IMR-90 (cell line): ENCODE measurements at regions not wholly inside any gene's neighbourhood (a gene's known extent, or its start where the extent isn't known, plus 50 kb on each side); places are given as distances from the start of the nearest gene placed in this dataset.

ENCODE experiments used
- ATAC-seq: fragments of 200-7000 bp; cut with Tn5 transposase; 2 replicates; pipeline ENCODE4 v1.9.1; 2020; ENCODE audit warnings: low read depth, mild to moderate bottlenecking, moderate library complexity
- BruUV-seq: library from RNA; stranded (reverse); fragments of 400-500 nt; replicated peaks from 2 replicates; lab custom pipeline; 2021; lab: Mats Ljungman, UMichigan
- CTCF ChIA-PET: fragments of 300-600 bp; formaldehyde crosslinking; extraction: SDS; loops from one replicate; lab custom pipeline; 2021; ENCODE audit warnings: antibody characterized with exemption; lab: Yijun Ruan, JAX
- POLR2A ChIA-PET: fragments of 300-600 bp; sonication (Branson Sonifier 250); formaldehyde crosslinking; loops from one replicate; lab custom pipeline; 2022; ENCODE audit warnings: antibody characterized with exemption; ENCODE audit not compliant: unreplicated experiment; lab: Charles Lee
- DNase-seq: peaks from one replicate; pipeline ENCODE4 v3.0.0; 2013
- H2AFZ ChIP-seq: replicated peaks from 2 replicates; pipeline ENCODE3; 2013; ENCODE audit warnings: low read length, mild to moderate bottlenecking; ENCODE audit not compliant: poor library complexity
- H2AK5ac ChIP-seq: 2 replicates; pipeline ENCODE4 v1.6.1; 2013; ENCODE audit warnings: low read depth, low read length, inconsistent platforms
- H2AK9ac ChIP-seq: replicated peaks from 2 replicates; pipeline ENCODE3; 2013; ENCODE audit warnings: mild to moderate bottlenecking, low read depth, low read length, moderate library complexity; ENCODE audit not compliant: poor library complexity
- H2BK120ac ChIP-seq: 2 replicates; pipeline ENCODE4 v1.6.1; 2013; ENCODE audit warnings: low read depth, low read length, inconsistent platforms
- H2BK15ac ChIP-seq: 3 replicates; pipeline ENCODE4 v1.6.1; 2013; ENCODE audit warnings: low read depth, low read length, inconsistent platforms
- H2BK20ac ChIP-seq: 2 replicates; pipeline ENCODE4 v1.6.1; 2013; ENCODE audit warnings: low read depth, mild to moderate bottlenecking, inconsistent platforms, low read length, moderate library complexity
- H2BK5ac ChIP-seq: 2 replicates; pipeline ENCODE4 v1.6.1; 2013; ENCODE audit warnings: mild to moderate bottlenecking, low read depth, low read length, inconsistent platforms; ENCODE audit not compliant: poor library complexity, severe bottlenecking
- H3K14ac ChIP-seq: replicated peaks from 2 replicates; pipeline ENCODE4 v1.6.1; 2013; ENCODE audit warnings: low read depth, low read length, inconsistent platforms
- H3K18ac ChIP-seq: 2 replicates; pipeline ENCODE4 v1.6.1; 2013; ENCODE audit warnings: low read depth, low read length, control low read depth
- H3K23ac ChIP-seq: 2 replicates; pipeline ENCODE4 v1.6.1; 2013; ENCODE audit warnings: low read depth, low read length, inconsistent platforms
- H3K27ac ChIP-seq: 2 replicates; pipeline ENCODE4 v1.5.1; 2013; ENCODE audit warnings: mild to moderate bottlenecking, control low read depth, low read length; ENCODE audit not compliant: insufficient read depth
- H3K27me3 ChIP-seq: 2 replicates; pipeline ENCODE4 v1.6.1; 2013; ENCODE audit warnings: low read length; ENCODE audit not compliant: control insufficient read depth, insufficient read depth
- H3K36me3 ChIP-seq: 2 replicates; pipeline ENCODE4 v1.6.1; 2013; ENCODE audit warnings: low read length, mixed read lengths; ENCODE audit not compliant: control insufficient read depth, insufficient read depth
- H3K4ac ChIP-seq: 2 replicates; pipeline ENCODE4 v1.6.1; 2013; ENCODE audit warnings: low read depth, low read length, inconsistent platforms
- H3K4me1 ChIP-seq: 2 replicates; pipeline ENCODE4 v1.6.1; 2013; ENCODE audit warnings: low read length, mixed read lengths; ENCODE audit not compliant: control insufficient read depth, insufficient read depth
- H3K4me2 ChIP-seq: 2 replicates; pipeline ENCODE4 v1.6.1; 2013; ENCODE audit warnings: low read depth, mild to moderate bottlenecking, control low read depth, low read length, moderate library complexity
- H3K4me3 ChIP-seq: 2 replicates; pipeline ENCODE4 v1.5.1; 2013; ENCODE audit warnings: low read depth, mild to moderate bottlenecking, control low read depth, low read length, moderate library complexity; ENCODE audit not compliant: insufficient read depth
- H3K56ac ChIP-seq: 2 replicates; pipeline ENCODE4 v1.6.1; 2013; ENCODE audit warnings: low read length, inconsistent platforms; ENCODE audit not compliant: insufficient read depth; ENCODE audit errors: extremely low read depth
- H3K79me1 ChIP-seq, 2 experiments: 2 replicates each; pipeline ENCODE4 v1.6.1; 2013; ENCODE audit warnings: low read length in 2 of 2, inconsistent platforms in 1 of 2, low read depth in 1 of 2
- H3K9ac ChIP-seq: 2 replicates; pipeline ENCODE4 v1.6.1; 2013; ENCODE audit warnings: low read depth, low read length, control low read depth
- H3K9me1 ChIP-seq: 2 replicates; pipeline ENCODE4 v1.6.1; 2013; ENCODE audit warnings: low read length, inconsistent platforms; ENCODE audit not compliant: insufficient read depth
- H3K9me3 ChIP-seq: 2 replicates; pipeline ENCODE4 v1.6.1; 2013; ENCODE audit warnings: low read length; ENCODE audit not compliant: control insufficient read depth, insufficient read depth
- H4K20me1 ChIP-seq: 2 replicates; pipeline ENCODE4 v1.6.1; 2013; ENCODE audit warnings: low read length, inconsistent platforms; ENCODE audit not compliant: insufficient read depth
- H4K5ac ChIP-seq: 2 replicates; pipeline ENCODE4 v1.6.1; 2013; ENCODE audit warnings: mild to moderate bottlenecking, low read depth, low read length, control low read depth
- H4K8ac ChIP-seq, 2 experiments: 2 replicates each; pipeline ENCODE4 v1.6.1; 2013; ENCODE audit warnings: low read depth in 2 of 2, low read length in 2 of 2, control low read depth in 1 of 2, inconsistent platforms in 1 of 2
- H4K91ac ChIP-seq: 2 replicates; pipeline ENCODE4 v1.6.1; 2013; ENCODE audit warnings: low read depth, low read length, inconsistent platforms; ENCODE audit not compliant: insufficient read depth
- BHLHE40 ChIP-seq: fragments of 150-350 bp; IDR thresholded peaks from 2 replicates; pipeline ENCODE4 v1.6.1; 2016; ENCODE audit warnings: mild to moderate bottlenecking, low read depth, low read length
- CEBPB ChIP-seq: IDR thresholded peaks from 2 replicates; pipeline ENCODE4 v1.6.1; 2012; ENCODE audit warnings: low read depth, low read length, improper control_type of control experiment
- CHD1 ChIP-seq: IDR thresholded peaks from 2 replicates; pipeline ENCODE4 v1.6.1; 2012; ENCODE audit warnings: low read depth, low read length, improper control_type of control experiment
- CTCF ChIP-seq: conservative IDR thresholded peaks from 2 replicates; pipeline ENCODE4 v1.5.1; 2012; ENCODE audit warnings: mild to moderate bottlenecking, low read depth, low read length, improper control_type of control experiment
- ELK1 ChIP-seq: fragments of 150-350 bp; IDR thresholded peaks from 2 replicates; pipeline ENCODE4 v1.6.1; 2016; ENCODE audit warnings: low read depth, mild to moderate bottlenecking, low read length, moderate library complexity, borderline replicate concordance
- FOS ChIP-seq: fragments of 150-350 bp; IDR thresholded peaks from 2 replicates; pipeline ENCODE4 v1.6.1; 2016; ENCODE audit warnings: low read depth, low read length
- MAZ ChIP-seq: IDR thresholded peaks from 2 replicates; pipeline ENCODE4 v1.6.1; 2012; ENCODE audit warnings: low read depth, mild to moderate bottlenecking, low read length, improper control_type of control experiment, moderate library complexity, borderline replicate concordance
- MXI1 ChIP-seq: IDR thresholded peaks from 2 replicates; pipeline ENCODE4 v1.6.1; 2012; ENCODE audit warnings: low read depth, mild to moderate bottlenecking, low read length, moderate library complexity, borderline replicate concordance
- NFE2L2 ChIP-seq: fragments of 150-350 bp; IDR thresholded peaks from 2 replicates; pipeline ENCODE4 v1.6.1; 2016; ENCODE audit warnings: low read depth, mild to moderate bottlenecking, low read length
- RAD21 ChIP-seq: IDR thresholded peaks from 2 replicates; pipeline ENCODE4 v1.6.1; 2012; ENCODE audit warnings: low read length, improper control_type of control experiment
- RCOR1 ChIP-seq: IDR thresholded peaks from 2 replicates; pipeline ENCODE4 v1.6.1; 2012; ENCODE audit warnings: mild to moderate bottlenecking, low read length, improper control_type of control experiment; ENCODE audit not compliant: insufficient replicate concordance
- RFX5 ChIP-seq: IDR thresholded peaks from 2 replicates; pipeline ENCODE4 v1.8.0; 2012; ENCODE audit warnings: low read depth, mild to moderate bottlenecking, low read length, moderate library complexity
- SMC3 ChIP-seq: fragments of 150-350 bp; IDR thresholded peaks from 2 replicates; pipeline ENCODE4 v1.6.1; 2016; ENCODE audit warnings: low read depth, mild to moderate bottlenecking, antibody characterized with exemption, low read length, moderate library complexity
- USF2 ChIP-seq: fragments of 150-350 bp; IDR thresholded peaks from 2 replicates; pipeline ENCODE4 v1.6.1; 2017; ENCODE audit warnings: mild to moderate bottlenecking, antibody characterized with exemption, low read length, low read depth
- WGBS, 2 experiments: methylation state at CpG; one replicate each; pipeline versions ENCODE4 v1.1.5 to v1.1.7; 2013; ENCODE audit warnings: missing lambda C conversion rate in 2 of 2; ENCODE audit not compliant: insufficient read length in 1 of 2; ENCODE audit errors: extremely low coverage in 2 of 2; 5-methylcytosine and 5-hydroxymethylcytosine counted together
- dilution Hi-C: fragments of 300-500 bp; cut with HindIII; formaldehyde crosslinking; loops from one replicate; pipeline ENCODE4 v1.14.3; 2018; ENCODE audit warnings: low sequenced_read_pairs; ENCODE audit not compliant: unreplicated experiment
- in situ Hi-C: fragments of 300-500 bp; cut with MboI; formaldehyde crosslinking; loops from 3 replicates; pipeline ENCODE4 v1.14.3; 2019; ENCODE audit warnings: low sequenced_read_pairs, inconsistent platforms, mixed read lengths
- intact Hi-C: fragments of 100-400 bp; cut with micrococcal nuclease; formaldehyde crosslinking; loops from 2 replicates; pipeline ENCODE4 v1.10.0; 2022

- POLR2A ChIA-PET, result no interaction called here
- CTCF ChIA-PET, result no interaction called here
- dilution Hi-C loops, result no loop called here
Observed at GRCh38 chr1:56142301-56142700, 437.1 kb downstream of the PLPP3 start.

More at GRCh38 chr1:56142301-56142700, 437.1 kb downstream of the PLPP3 start:
- ATAC-seq (no peak), DNase-seq (no peak)
- H3K4me1 ChIP-seq, result no peaks in the 10 kb centered on the region; the same call in 1 of the 2 replicates
- no TSS peak for BruUV-seq
- no peak overlapping the region for H4K91ac ChIP-seq
- H3K23ac ChIP-seq, result no peak overlapping the region
- no peak overlapping the region for H4K5ac ChIP-seq
- H3K18ac ChIP-seq, result no peak overlapping the region
- TF ChIP-seq FOS (no peak), MAZ (no peak), RAD21 (no peak), USF2 (no peak), ELK1 (no peak), CHD1 (no peak), CTCF (no peak), NFE2L2 (no peak), RFX5 (no peak), BHLHE40 (no peak), SMC3 (no peak), RCOR1 (no peak), MXI1 (no peak), CEBPB (no peak)
- no peak overlapping the region for H3K27ac ChIP-seq
- no peak overlapping the region for H3K14ac ChIP-seq
- intact Hi-C loops (no loop called here), in situ Hi-C loops (no loop called here)
- H2BK5ac ChIP-seq, result no peak overlapping the region
- no peak overlapping the region for H2AK5ac ChIP-seq
- WGBS, 2 experiments, result no CpG with 5 or more reads among the region's 1 CpG
- no peak overlapping the region for H2AK9ac ChIP-seq
- no peaks in the 10 kb centered on the region for H3K9me3 ChIP-seq
- no peak overlapping the region for H3K56ac ChIP-seq
- no peak overlapping the region for H2BK20ac ChIP-seq
- no peak overlapping the region for H3K4me3 ChIP-seq
- no peaks in the 10 kb centered on the region for H3K9me1 ChIP-seq
- H3K9ac ChIP-seq, result no peak overlapping the region
- no peaks in the 10 kb centered on the region for H3K36me3 ChIP-seq
- no peak overlapping the region for H4K8ac ChIP-seq
- no peaks in the 10 kb centered on the region for H4K20me1 ChIP-seq
- H3K4me2 ChIP-seq, result no peak overlapping the region
- H2BK15ac ChIP-seq, result no peak overlapping the region
- no peak overlapping the region for H2BK120ac ChIP-seq
- H2AFZ ChIP-seq, result no peak overlapping the region
- H3K4ac ChIP-seq, result no peak overlapping the region
- H3K27me3 ChIP-seq, result no peaks in the 10 kb centered on the region
- no peaks in the 10 kb centered on the region for H3K79me1 ChIP-seq
